Activated CD4-positive, alpha-beta T cell treated with anti-CD3 and anti-CD28 coated beads, Interleukin-2, Interleukin-6, amounts not matched to agents 100 ng/mL and 50 ng/mL, durations not matched to agents 16 hours and 8 hours (primary cell): ENCODE measurements at regions not wholly inside any gene's neighbourhood (a gene's known extent, or its start where the extent isn't known, plus 50 kb on each side); places are given as distances from the start of the nearest gene placed in this dataset.

Experiments
- DNase-seq: peaks from one replicate; pipeline ENCODE4 v3.0.0-alpha.2; 2020

- no peak for DNase-seq
Measured at GRCh38 chr2:239472235-239472775, 71.5 kb upstream of the HDAC4 start.

GRCh38 chr2:239471011-239471792 is 70.4 kb upstream of the HDAC4 start:
- no peak for DNase-seq

- DNase-seq = no peak
Measured at GRCh38 chr2:239470151-239470900, 69.5 kb upstream of the HDAC4 start.

GRCh38 chr2:239469106-239469960 is 68.5 kb upstream of the HDAC4 start:
- no peak for DNase-seq

GRCh38 chr2:239468491-239469105 is 67.8 kb upstream of the HDAC4 start:
- no peak for DNase-seq

- no peak for DNase-seq
Measured at GRCh38 chr2:239467956-239468490, 67.2 kb upstream of the HDAC4 start.

- no peak for DNase-seq
Measured at GRCh38 chr2:239467281-239467955, 66.6 kb upstream of the HDAC4 start.

- DNase-seq = no peak
Measured at GRCh38 chr2:239466755-239467271, 66.0 kb upstream of the HDAC4 start.

GRCh38 chr2:239466061-239466754 is 65.4 kb upstream of the HDAC4 start:
- DNase-seq = no peak

- no peak for DNase-seq
Measured at GRCh38 chr2:239465017-239466001, 64.5 kb upstream of the HDAC4 start.

GRCh38 chr2:239464166-239465016 is 63.6 kb upstream of the HDAC4 start:
- DNase-seq = no peak

- DNase-seq = no peak
Measured at GRCh38 chr2:239463541-239464165, 62.8 kb upstream of the HDAC4 start.

GRCh38 chr2:239462671-239463506 is 62.1 kb upstream of the HDAC4 start:
- DNase-seq = no peak

GRCh38 chr2:239462191-239462515 is 61.3 kb upstream of the HDAC4 start:
- DNase-seq = no peak

- DNase-seq = no peak
Measured at GRCh38 chr2:239461291-239462190, 60.7 kb upstream of the HDAC4 start.

- DNase-seq = no peak
Measured at GRCh38 chr2:239460780-239461179, 60.0 kb upstream of the HDAC4 start.
